ENCODE measurements at regions not wholly inside any gene's neighbourhood (a gene's known extent, or its start where the extent isn't known, plus 50 kb on each side); places are given as distances from the start of the nearest gene placed in this dataset.
A peak's percentile ranks its signal among the peaks of the same experiment; 100 is the strongest.
"Not testable (repeated sequence)": the region's sequence is repeated elsewhere in the genome, so short reads cannot be mapped to it uniquely, and the experiment has no call there.

- intact Hi-C loops (cut with micrococcal nuclease); H3K36me3 Mint-ChIP-seq (ENCODE audit: low read depth); H3K27me3 Mint-ChIP-seq; H3K27ac Mint-ChIP-seq; H3K4me1 Mint-ChIP-seq (ENCODE audit: low read depth); H3K4me3 Mint-ChIP-seq: not testable (repeated sequence)
- H3K9me3 Mint-ChIP-seq: peaks cover 45% of the 10 kb centered on the region
These were observed 1569.8 kb downstream of the TSPY10 start for GRCh38 chrY:11097498-11097897.

DNA sequence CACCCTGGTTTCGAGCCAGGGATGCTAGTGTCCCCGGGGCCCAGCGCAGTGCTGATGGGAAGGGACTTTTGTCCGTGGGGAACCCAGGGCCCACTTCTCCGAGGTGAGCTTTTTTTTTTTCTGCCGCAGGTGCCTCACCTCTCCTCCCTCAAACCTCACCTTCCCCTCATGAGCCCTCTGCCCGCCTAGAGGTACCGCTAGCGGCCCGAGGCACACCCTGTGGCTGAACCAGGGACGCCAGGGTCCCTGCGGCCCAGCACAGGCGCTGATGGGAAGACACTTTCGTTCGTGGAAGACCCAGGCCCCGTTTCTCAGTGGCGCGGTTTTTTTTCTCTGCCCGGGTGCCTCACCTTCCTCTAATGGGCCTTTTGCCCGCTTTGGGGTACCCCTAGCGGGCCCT lies 1570.7 kb downstream of the TSPY10 start:
- H3K4me3 Mint-ChIP-seq; H3K36me3 Mint-ChIP-seq (ENCODE audit: low read depth); H3K4me1 Mint-ChIP-seq (ENCODE audit: low read depth); H3K27me3 Mint-ChIP-seq; H3K27ac Mint-ChIP-seq; intact Hi-C loops (cut with micrococcal nuclease): not testable (repeated sequence)
- peaks cover 55% of the 10 kb centered on the region for H3K9me3 Mint-ChIP-seq

DNA sequence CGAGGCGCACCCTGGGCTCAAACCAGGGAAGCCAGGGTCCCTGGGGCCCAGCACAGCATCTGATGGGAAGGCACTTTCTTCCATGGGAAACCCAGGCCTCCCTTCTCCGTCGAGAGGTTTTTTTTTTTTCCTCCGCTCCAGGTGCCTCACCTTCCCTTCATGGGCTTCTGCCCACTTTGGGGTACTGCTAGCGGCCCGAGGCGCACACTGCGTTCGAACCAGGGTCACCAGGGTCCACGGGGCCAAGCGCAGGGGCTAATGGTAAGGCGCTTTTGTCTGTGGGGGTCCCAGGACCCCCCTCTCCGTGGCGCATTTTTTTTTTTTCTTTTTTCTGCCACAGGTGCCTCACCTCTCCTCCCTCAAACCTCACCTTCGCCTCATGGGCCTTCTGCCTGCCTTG lies 1571.3 kb downstream of the TSPY10 start:
- H3K27ac Mint-ChIP-seq: no peak overlapping the region
- no peaks in the 10 kb centered on the region for H3K27me3 Mint-ChIP-seq
- H3K4me3 Mint-ChIP-seq: no peak overlapping the region
- H3K36me3 Mint-ChIP-seq (ENCODE audit: low read depth): no peaks in the 10 kb centered on the region
- H3K9me3 Mint-ChIP-seq: peaks cover 60% of the 10 kb centered on the region
- intact Hi-C loops (cut with micrococcal nuclease): no loop called here
- no peaks in the 10 kb centered on the region for H3K4me1 Mint-ChIP-seq (ENCODE audit: low read depth)

- H3K27me3 Mint-ChIP-seq; H3K4me3 Mint-ChIP-seq; H3K4me1 Mint-ChIP-seq (ENCODE audit: low read depth); H3K36me3 Mint-ChIP-seq (ENCODE audit: low read depth); intact Hi-C loops (cut with micrococcal nuclease); H3K27ac Mint-ChIP-seq: not testable (repeated sequence)
- H3K9me3 Mint-ChIP-seq: peaks cover 62% of the 10 kb centered on the region
These were observed 1572.8 kb downstream of the TSPY10 start for GRCh38 chrY:11100472-11100871.

GRCh38 chrY:11102987-11103386 lies 1575.3 kb downstream of the TSPY10 start:
- H3K27ac Mint-ChIP-seq; H3K4me1 Mint-ChIP-seq (ENCODE audit: low read depth); H3K4me3 Mint-ChIP-seq; intact Hi-C loops (cut with micrococcal nuclease); H3K27me3 Mint-ChIP-seq; H3K36me3 Mint-ChIP-seq (ENCODE audit: low read depth): not testable (repeated sequence)
- peaks cover 73% of the 10 kb centered on the region for H3K9me3 Mint-ChIP-seq

DNA sequence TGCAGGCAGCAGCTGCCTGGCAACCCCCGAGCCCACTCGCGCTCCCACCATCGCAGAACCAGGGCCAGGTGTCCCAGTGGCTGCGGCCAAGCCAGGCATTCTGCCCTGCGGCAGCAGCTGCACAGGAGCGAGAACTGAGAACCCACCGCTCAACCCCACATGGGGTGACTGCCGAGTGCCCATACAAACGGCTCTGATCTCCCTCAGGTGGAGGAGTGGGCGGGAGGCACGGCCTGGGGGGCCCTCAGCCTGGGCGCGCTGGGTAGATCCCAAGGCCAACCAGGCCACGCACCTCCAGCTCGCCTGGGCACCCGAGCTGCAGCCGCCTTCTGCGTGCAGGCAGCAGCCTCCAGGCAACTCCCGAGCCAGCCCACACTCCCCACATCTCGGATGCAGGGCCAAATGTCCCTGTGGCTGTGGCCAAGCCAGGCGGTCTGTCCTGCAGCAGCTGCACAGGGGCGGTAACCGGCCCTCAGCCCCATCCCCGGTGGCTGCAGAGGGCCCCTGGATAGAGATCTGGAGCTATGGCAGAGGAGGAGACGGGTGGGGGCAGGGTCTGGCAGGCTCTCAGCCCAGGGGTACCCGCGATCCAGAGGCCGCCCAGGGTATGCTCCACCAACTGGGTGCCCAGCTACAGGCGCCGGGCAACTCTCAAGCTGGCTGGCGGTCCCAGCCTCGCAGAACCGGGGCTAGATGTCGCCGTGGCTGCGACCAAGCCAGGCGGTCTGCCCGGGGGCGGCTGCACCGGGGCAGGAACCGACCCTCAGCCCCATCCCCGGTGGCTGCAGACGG lies 1579.6 kb downstream of the TSPY10 start:
- H3K27me3 Mint-ChIP-seq; intact Hi-C loops (cut with micrococcal nuclease); H3K27ac Mint-ChIP-seq; H3K36me3 Mint-ChIP-seq (ENCODE audit: low read depth); H3K4me1 Mint-ChIP-seq (ENCODE audit: low read depth); H3K4me3 Mint-ChIP-seq: not testable (repeated sequence)
- H3K9me3 Mint-ChIP-seq: peaks cover 51% of the 10 kb centered on the region

DNA sequence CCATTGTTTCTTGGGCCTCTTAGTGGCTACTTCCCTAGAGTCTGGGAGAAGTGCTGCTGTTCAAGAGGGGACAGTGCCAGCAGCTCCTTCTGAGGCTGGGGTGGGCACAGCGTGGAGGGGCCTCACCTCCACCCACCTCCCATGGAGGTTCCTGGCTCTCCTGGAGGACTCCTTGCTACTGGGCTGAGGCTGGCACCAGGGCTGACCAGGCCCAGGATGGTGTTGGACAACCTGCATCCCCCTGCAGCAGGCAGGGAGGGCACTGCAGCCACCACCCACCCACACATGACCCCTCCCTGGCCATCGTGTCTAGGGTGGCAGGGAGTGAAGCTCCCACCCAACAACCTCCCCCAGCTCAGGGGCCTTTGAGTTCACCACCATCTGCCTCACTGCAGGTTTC lies 1549.3 kb upstream of the USP9Y start:
- peaks cover 20% of the 10 kb centered on the region for H3K9me3 Mint-ChIP-seq
- H3K4me3 Mint-ChIP-seq: not testable (repeated sequence)

DNA sequence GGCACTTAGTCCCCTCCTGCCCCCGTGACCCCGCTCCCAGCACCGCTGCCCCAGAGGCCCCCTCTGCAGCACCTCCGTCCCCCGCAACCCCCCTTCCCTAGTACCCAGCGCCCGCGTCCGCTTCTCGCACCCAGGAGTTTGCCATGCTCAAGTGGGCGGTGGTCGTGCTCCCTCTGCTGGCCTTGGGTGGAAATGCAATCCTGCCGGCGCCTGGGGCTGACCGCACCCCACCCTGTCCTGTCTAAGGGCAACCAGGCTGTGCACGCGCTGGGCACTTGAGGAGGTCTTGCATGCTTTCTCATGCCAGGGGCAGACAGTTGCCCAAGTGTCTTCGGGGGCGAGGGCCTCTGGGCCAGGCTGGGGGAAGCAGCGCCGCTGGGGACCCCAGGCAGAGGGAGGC lies 1544.9 kb upstream of the USP9Y start:
- H3K4me1 Mint-ChIP-seq (ENCODE audit: low read depth); H3K36me3 Mint-ChIP-seq (ENCODE audit: low read depth); intact Hi-C loops (cut with micrococcal nuclease); H3K4me3 Mint-ChIP-seq; H3K27ac Mint-ChIP-seq; H3K27me3 Mint-ChIP-seq; H3K9me3 Mint-ChIP-seq: not testable (repeated sequence)

More for the DNA sequence above, 1549.3 kb upstream of the USP9Y start:
- H3K27ac Mint-ChIP-seq; intact Hi-C loops (cut with micrococcal nuclease); H3K4me1 Mint-ChIP-seq (ENCODE audit: low read depth); H3K36me3 Mint-ChIP-seq (ENCODE audit: low read depth); H3K27me3 Mint-ChIP-seq: not testable (repeated sequence)

GRCh38 chrY:11156846-11157245 lies 1544.2 kb upstream of the USP9Y start:
- H3K27me3 Mint-ChIP-seq; intact Hi-C loops (cut with micrococcal nuclease); H3K4me1 Mint-ChIP-seq (ENCODE audit: low read depth); H3K9me3 Mint-ChIP-seq; H3K27ac Mint-ChIP-seq; H3K4me3 Mint-ChIP-seq; H3K36me3 Mint-ChIP-seq (ENCODE audit: low read depth): not testable (repeated sequence)

GRCh38 chrY:11177033-11177432 lies 1524.0 kb upstream of the USP9Y start:
- H3K27me3 Mint-ChIP-seq; H3K4me1 Mint-ChIP-seq (ENCODE audit: low read depth); H3K27ac Mint-ChIP-seq; intact Hi-C loops (cut with micrococcal nuclease); H3K4me3 Mint-ChIP-seq; H3K9me3 Mint-ChIP-seq; H3K36me3 Mint-ChIP-seq (ENCODE audit: low read depth): not testable (repeated sequence)

DNA sequence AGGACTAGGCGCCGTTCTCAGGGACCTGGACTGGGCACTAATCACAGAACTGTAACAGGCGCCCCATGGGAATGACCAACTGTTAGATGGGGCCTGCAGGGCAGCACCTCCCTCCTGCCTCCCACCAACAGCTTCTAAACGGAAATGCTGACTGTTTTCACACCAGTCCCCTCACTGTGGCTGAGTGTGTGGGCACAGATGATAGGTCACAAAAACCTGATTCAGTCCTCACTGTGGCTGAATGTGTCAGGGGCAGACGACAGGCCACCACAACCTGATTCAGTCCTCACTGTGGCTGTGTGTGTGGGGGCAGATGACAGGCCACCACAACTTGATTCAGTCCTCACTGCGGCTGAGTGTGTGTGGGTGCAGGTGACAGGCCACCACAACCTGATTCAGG lies 1499.9 kb upstream of the USP9Y start:
- intact Hi-C loops (cut with micrococcal nuclease); H3K36me3 Mint-ChIP-seq (ENCODE audit: low read depth); H3K27me3 Mint-ChIP-seq; H3K4me1 Mint-ChIP-seq (ENCODE audit: low read depth); H3K9me3 Mint-ChIP-seq; H3K4me3 Mint-ChIP-seq; H3K27ac Mint-ChIP-seq: not testable (repeated sequence)

GRCh38 chrY:11214851-11215250 lies 1486.2 kb upstream of the USP9Y start:
- Mint-ChIP-seq H3K9me3 (peaks cover 15% of the 10 kb centered on the region), H3K27ac (peak overlapping the region; percentile 46), H3K4me3 (peak overlapping the region; percentile 60)
- H3K36me3 Mint-ChIP-seq (ENCODE audit: low read depth); H3K4me1 Mint-ChIP-seq (ENCODE audit: low read depth); H3K27me3 Mint-ChIP-seq; intact Hi-C loops (cut with micrococcal nuclease): not testable (repeated sequence)

All from dendritic cell treated with granulocyte-macrophage colony-stimulating factor and Interleukin-4, amounts not matched to agents 40 ng/mL and 50 ng/mL, for 4 days (primary cell).